Adrenal gland (tissue), 5 donors: ENCODE measurements at regions not wholly inside any gene's neighbourhood (a gene's known extent, or its start where the extent isn't known, plus 50 kb on each side); places are given as distances from the start of the nearest gene placed in this dataset.

Experiments
- POLR2A ChIP-seq, 2 donors: fragments of 450-650 bp; IDR thresholded peaks; one replicate each; pipeline ENCODE4 v1.6.1; 2017; ENCODE audit warnings: antibody characterized with exemption in 2 of 2, mild to moderate bottlenecking in 2 of 2, moderate library complexity in 1 of 2
- TF ChIP-seq, protein P1 (sequence below), 6 experiments: fragments of 450-650 bp in 4 of 6; fragments of 200-600 bp in 2 of 6; sonication (generic) in 1 of 6; IDR thresholded peaks; 1 replicate in 5 of 6; 2 replicates in 1 of 6; pipeline versions ENCODE4 v1.5.1 to v1.8.0; 2016 to 2021; ENCODE audit warnings: antibody characterized with exemption in 6 of 6, mild to moderate bottlenecking in 2 of 6, moderate library complexity in 1 of 6
- donor health status: DM: no; HTN: no; CAD: no.

DNA sequence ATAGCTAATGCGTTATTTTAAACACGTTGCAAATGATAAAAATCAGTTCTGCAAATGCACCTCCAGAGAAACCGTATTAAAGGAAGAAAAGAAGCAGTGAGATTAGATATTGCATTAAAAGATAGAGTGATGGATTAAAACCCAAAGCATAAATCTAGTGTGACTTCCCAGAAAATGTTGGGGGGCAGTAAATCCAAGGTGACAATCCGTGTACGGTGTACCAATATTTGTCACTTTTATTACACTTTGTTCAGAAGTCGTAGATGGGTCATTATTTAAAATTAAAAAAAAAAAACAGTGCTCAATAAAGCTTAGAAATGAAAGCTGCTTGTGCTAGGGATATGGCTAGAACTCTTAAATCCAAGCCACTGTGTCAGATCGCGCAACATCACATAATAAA lies 106.4 kb downstream of the TMEM130 start:
- no peak for TF ChIP-seq POLR2A (IDR thresholded peaks at IDR 0.05)
- TF ChIP-seq, protein P1, sequence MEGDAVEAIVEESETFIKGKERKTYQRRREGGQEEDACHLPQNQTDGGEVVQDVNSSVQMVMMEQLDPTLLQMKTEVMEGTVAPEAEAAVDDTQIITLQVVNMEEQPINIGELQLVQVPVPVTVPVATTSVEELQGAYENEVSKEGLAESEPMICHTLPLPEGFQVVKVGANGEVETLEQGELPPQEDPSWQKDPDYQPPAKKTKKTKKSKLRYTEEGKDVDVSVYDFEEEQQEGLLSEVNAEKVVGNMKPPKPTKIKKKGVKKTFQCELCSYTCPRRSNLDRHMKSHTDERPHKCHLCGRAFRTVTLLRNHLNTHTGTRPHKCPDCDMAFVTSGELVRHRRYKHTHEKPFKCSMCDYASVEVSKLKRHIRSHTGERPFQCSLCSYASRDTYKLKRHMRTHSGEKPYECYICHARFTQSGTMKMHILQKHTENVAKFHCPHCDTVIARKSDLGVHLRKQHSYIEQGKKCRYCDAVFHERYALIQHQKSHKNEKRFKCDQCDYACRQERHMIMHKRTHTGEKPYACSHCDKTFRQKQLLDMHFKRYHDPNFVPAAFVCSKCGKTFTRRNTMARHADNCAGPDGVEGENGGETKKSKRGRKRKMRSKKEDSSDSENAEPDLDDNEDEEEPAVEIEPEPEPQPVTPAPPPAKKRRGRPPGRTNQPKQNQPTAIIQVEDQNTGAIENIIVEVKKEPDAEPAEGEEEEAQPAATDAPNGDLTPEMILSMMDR (IDR thresholded peaks at IDR 0.05), result no peak
